KMS-11 (cell line): ENCODE measurements at regions not wholly inside any gene's neighbourhood (a gene's known extent, or its start where the extent isn't known, plus 50 kb on each side); places are given as distances from the start of the nearest gene placed in this dataset.
"Not testable (repeated sequence)": the region's sequence is repeated elsewhere in the genome, so short reads cannot be mapped to it uniquely, and the experiment has no call there.

Experiments used
- H2AFZ ChIP-seq: fragments of 200-600 bp; sonication (generic); 2 replicates; pipeline ENCODE4 v1.6.1; 2016; ENCODE audit warnings: antibody characterized with exemption, mixed run types, low read depth
- H3K27ac ChIP-seq: fragments of 200-600 bp; sonication (generic); 2 replicates; pipeline ENCODE4 v1.6.1; 2016; ENCODE audit warnings: mild to moderate bottlenecking, mixed run types
- H3K27me3 ChIP-seq: fragments of 200-600 bp; sonication (generic); 2 replicates; pipeline ENCODE4 v1.6.1; 2017; ENCODE audit warnings: mild to moderate bottlenecking, low read depth, mixed run types, moderate library complexity; ENCODE audit not compliant: insufficient read depth
- H3K36me3 ChIP-seq: fragments of 200-600 bp; sonication (generic); 2 replicates; pipeline ENCODE4 v1.6.1; 2017; ENCODE audit warnings: mild to moderate bottlenecking, mixed run types; ENCODE audit not compliant: insufficient read depth
- H3K4me1 ChIP-seq: fragments of 200-600 bp; sonication (generic); 2 replicates; pipeline ENCODE4 v1.6.1; 2016; ENCODE audit warnings: mild to moderate bottlenecking, low read depth, mixed run types; ENCODE audit not compliant: poor library complexity, severe bottlenecking
- H3K4me2 ChIP-seq: fragments of 200-600 bp; sonication (generic); 2 replicates; pipeline ENCODE4 v1.7.0; 2016; ENCODE audit warnings: mild to moderate bottlenecking, mixed run types
- H3K4me3 ChIP-seq: fragments of 200-600 bp; sonication (generic); IDR thresholded peaks from 2 replicates; pipeline ENCODE4 v1.6.1; 2017; ENCODE audit warnings: low read depth, low read length, mixed read lengths; ENCODE audit not compliant: insufficient read depth
- H3K79me2 ChIP-seq: fragments of 200-600 bp; sonication (generic); 2 replicates; pipeline ENCODE4 v1.6.1; 2016; ENCODE audit warnings: low read depth, mixed run types; ENCODE audit not compliant: insufficient read depth
- H3K9ac ChIP-seq: fragments of 200-600 bp; sonication (generic); 2 replicates; pipeline ENCODE4 v1.6.1; 2016; ENCODE audit warnings: mild to moderate bottlenecking, mixed run types
- H4K20me1 ChIP-seq: fragments of 200-600 bp; sonication (generic); 2 replicates; pipeline ENCODE4 v1.6.1; 2016; ENCODE audit warnings: mild to moderate bottlenecking, mixed run types; ENCODE audit not compliant: insufficient read depth
- CTCF ChIP-seq: fragments of 200-600 bp; sonication (generic); conservative IDR thresholded peaks from 2 replicates; pipeline ENCODE4 v1.6.1; 2017; ENCODE audit warnings: low read depth, mild to moderate bottlenecking, antibody characterized with exemption, low read length, moderate library complexity, mixed read lengths

- Histone ChIP-seq H3K4me1 (no peaks in the 10 kb centered on the region), H3K79me2 (no peaks in the 10 kb centered on the region), H3K9ac (no peak overlapping the region), H4K20me1 (no peaks in the 10 kb centered on the region), H3K4me2 (no peak overlapping the region), H3K27ac (no peak overlapping the region), H2AFZ (no peak overlapping the region), H3K36me3 (no peaks in the 10 kb centered on the region), H3K4me3 (no peak overlapping the region), H3K27me3 (no peaks in the 10 kb centered on the region)
- no peak for TF ChIP-seq CTCF
These were observed 559.8 kb downstream of the HINT1 start for GRCh38 chr5:130605234-130605633.

GRCh38 chr5:130596647-130597046 is 568.4 kb downstream of the HINT1 start:
- H3K36me3 ChIP-seq, H3K27ac ChIP-seq, H3K4me3 ChIP-seq, H2AFZ ChIP-seq, H3K27me3 ChIP-seq, H3K9ac ChIP-seq, H3K79me2 ChIP-seq, H3K4me2 ChIP-seq, H3K4me1 ChIP-seq, H4K20me1 ChIP-seq: not testable (repeated sequence)

- Histone ChIP-seq H3K4me2 (no peak overlapping the region), H3K27ac (no peak overlapping the region), H4K20me1 (no peaks in the 10 kb centered on the region), H3K36me3 (no peaks in the 10 kb centered on the region), H3K4me1 (no peaks in the 10 kb centered on the region), H2AFZ (no peak overlapping the region), H3K27me3 (no peaks in the 10 kb centered on the region), H3K4me3 (no peak overlapping the region), H3K9ac (no peak overlapping the region), H3K79me2 (no peaks in the 10 kb centered on the region)
- TF ChIP-seq CTCF: no peak
These were observed 584.8 kb downstream of the HINT1 start for GRCh38 chr5:130580264-130580663.

GRCh38 chr5:130578354-130578753 is 586.7 kb downstream of the HINT1 start:
- Histone ChIP-seq H3K36me3 (no peaks in the 10 kb centered on the region), H3K79me2 (no peaks in the 10 kb centered on the region)

GRCh38 chr5:130571076-130571475 is 594.0 kb downstream of the HINT1 start:
- no peak overlapping the region for H3K4me3 ChIP-seq
- H3K4me2 ChIP-seq: no peak overlapping the region
- no peaks in the 10 kb centered on the region for H3K27me3 ChIP-seq
- TF ChIP-seq CTCF: no peak
- H3K27ac ChIP-seq: no peak overlapping the region
- H3K36me3 ChIP-seq: no peaks in the 10 kb centered on the region
- no peak overlapping the region for H3K9ac ChIP-seq
- H3K79me2 ChIP-seq: no peaks in the 10 kb centered on the region
- no peak overlapping the region for H2AFZ ChIP-seq
- H3K4me1 ChIP-seq: no peaks in the 10 kb centered on the region
- no peaks in the 10 kb centered on the region for H4K20me1 ChIP-seq

More at GRCh38 chr5:130578354-130578753, 586.7 kb downstream of the HINT1 start:
- no peak overlapping the region for H2AFZ ChIP-seq
- no peak overlapping the region for H3K9ac ChIP-seq
- no peak overlapping the region for H3K4me2 ChIP-seq
- H3K27me3 ChIP-seq: no peaks in the 10 kb centered on the region
- H4K20me1 ChIP-seq: no peaks in the 10 kb centered on the region
- H3K4me3 ChIP-seq: no peak overlapping the region
- no peaks in the 10 kb centered on the region for H3K4me1 ChIP-seq
- no peak for TF ChIP-seq CTCF
- no peak overlapping the region for H3K27ac ChIP-seq
